CD4-positive, alpha-beta T cell treated with Interleukin-1 beta for 1 hour (primary cell): ENCODE measurements at regions not wholly inside any gene's neighbourhood (a gene's known extent, or its start where the extent isn't known, plus 50 kb on each side); places are given as distances from the start of the nearest gene placed in this dataset.
"Not testable (repeated sequence)": the region's sequence is repeated elsewhere in the genome, so short reads cannot be mapped to it uniquely, and the experiment has no call there.

Experiments
- DNase-seq, 2 donors: peaks; one replicate each; pipeline ENCODE4 v3.0.0-alpha.2; 2020 to 2022

GRCh38 chr17:13659051-13659450, 57.3 kb upstream of the HS3ST3A1 start:
- not testable (repeated sequence) for DNase-seq

DNA sequence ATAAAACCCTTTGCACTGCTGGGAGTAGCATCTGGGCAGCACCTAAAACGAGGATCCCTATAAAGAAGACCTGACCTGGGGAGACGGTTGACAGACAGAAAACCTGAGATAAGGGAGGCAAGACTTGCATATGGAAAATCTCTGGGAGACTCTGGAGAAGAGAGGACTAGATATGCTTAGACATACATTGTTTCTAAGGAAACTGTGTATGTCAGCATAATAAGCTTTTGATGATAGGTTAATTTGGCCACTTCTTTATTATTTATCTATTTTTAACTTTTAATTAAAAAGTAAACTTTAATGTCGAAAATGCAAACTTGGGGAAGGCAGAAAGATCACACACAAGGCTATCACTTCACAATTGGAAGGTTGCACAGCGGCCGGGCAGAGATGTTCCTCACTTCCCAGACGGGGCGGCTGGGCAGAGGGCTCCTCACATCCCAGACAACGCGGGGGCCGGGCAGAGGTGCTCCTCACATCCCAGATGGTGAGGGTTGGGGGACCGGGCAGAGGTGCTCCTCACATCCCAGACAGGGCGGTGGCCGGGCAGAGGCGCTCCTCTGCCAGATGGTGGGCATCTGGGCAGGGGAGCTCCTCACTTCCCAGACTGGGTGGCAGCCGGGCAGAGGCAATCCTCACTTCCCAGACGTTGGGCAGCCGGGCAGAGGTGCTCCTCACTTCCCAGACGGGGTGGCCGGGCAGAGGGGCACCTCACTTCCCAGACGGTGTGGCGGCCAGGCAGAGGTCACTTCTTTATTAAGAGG, 64.3 kb upstream of the HS3ST3A1 start:
- no peak for DNase-seq

DNA sequence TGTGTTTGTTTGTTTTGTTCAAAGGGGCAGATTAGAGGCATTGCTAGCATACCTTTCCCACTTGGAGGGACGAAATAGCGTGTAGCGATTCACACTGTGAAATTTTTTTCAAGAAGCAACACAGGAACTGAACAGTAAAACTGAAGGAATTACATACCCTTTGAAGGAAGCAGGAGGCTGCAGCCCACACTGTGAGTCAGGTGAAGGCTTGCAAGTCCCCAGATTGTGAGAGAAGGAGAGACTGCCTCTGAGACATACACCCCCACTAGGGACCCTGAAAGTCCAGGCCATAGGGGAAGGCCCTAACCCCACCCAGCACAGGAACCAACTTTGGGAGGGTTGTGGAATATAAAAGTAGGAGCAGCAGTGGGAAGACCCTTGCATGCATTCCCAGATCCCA, 69.6 kb upstream of the HS3ST3A1 start:
- no peak for DNase-seq

- DNase-seq: no peak
Observed at GRCh38 chr17:13671771-13672170, 70.0 kb upstream of the HS3ST3A1 start.

GRCh38 chr17:13678361-13678760, 76.6 kb upstream of the HS3ST3A1 start:
- no peak for DNase-seq

- no peak for DNase-seq
Observed at GRCh38 chr17:13678841-13679240, 77.1 kb upstream of the HS3ST3A1 start.

GRCh38 chr17:13688716-13689115, 87.0 kb upstream of the HS3ST3A1 start:
- DNase-seq: no peak

- DNase-seq: no peak
Observed at GRCh38 chr17:13690806-13691205, 89.1 kb upstream of the HS3ST3A1 start.

DNA sequence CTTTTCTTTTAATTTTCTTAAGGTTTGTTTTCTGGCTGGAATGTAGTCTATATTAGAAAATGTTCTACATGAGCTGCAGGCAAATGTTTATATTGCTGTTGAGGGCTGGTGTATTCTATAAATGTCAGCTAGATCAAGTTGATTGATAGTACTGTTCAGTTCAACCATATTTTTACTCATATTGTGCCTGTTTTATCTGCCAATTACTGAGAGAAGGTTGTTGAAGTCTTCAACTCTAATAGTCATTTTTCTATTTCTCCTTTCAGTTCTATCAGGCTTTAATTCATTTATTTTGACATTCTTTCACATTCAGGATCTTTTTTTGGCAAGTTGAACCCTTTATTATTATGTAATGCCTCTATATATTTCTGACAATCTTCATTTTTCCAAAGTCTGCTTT, 93.2 kb upstream of the HS3ST3A1 start:
- no peak for DNase-seq

GRCh38 chr17:13698832-13699231, 97.1 kb upstream of the HS3ST3A1 start:
- DNase-seq: peak in 1 of 2 donors; percentile 6

- DNase-seq: no peak
Observed at GRCh38 chr17:13699261-13699660, 97.5 kb upstream of the HS3ST3A1 start.

DNA sequence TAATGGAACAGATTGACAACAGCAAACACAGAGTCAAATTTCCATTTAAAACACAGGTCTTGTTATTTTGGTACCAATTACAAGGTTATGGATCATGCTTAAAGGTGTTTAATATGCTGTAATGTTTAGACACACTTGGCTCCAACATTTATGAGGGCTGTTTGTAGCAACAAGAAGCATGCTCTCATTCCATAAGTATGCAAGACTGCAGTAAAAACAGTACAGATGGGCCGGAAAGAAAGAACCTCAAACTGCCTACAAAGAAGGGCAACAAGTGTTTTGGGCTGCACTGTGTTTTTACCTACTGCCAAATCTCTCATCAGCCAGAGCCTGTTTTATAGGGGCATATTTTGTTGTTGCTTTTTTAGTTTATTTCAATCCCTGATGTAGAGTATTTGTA, 100.5 kb upstream of the HS3ST3A1 start:
- no peak for DNase-seq

GRCh38 chr17:13704333-13704732, 102.6 kb upstream of the HS3ST3A1 start:
- DNase-seq: no peak

GRCh38 chr17:13705221-13705620, 103.5 kb upstream of the HS3ST3A1 start:
- DNase-seq: no peak

DNA sequence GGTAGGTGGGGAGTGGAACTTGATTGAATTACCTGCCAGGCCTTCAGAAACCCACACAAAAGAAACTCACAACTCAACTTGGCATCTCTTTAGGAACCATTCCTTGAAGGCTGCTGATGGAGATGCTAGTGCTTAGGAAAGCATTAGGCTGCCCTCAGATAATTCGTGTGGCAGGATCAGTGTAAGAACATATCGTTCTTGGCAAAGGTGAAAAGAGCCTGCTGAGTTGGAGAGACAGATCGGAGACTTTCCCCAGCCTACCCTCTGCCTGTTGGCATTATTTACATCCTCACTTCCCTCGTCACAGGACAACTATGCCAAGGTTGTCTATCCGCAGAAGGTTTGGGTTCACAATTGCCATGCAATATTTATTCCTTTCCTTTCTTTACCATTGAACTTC, 120.0 kb upstream of the HS3ST3A1 start:
- DNase-seq: no peak

GRCh38 chr17:13725288-13725990, 123.7 kb upstream of the HS3ST3A1 start:
- DNase-seq: no peak

GRCh38 chr17:13727441-13728171, 125.9 kb upstream of the HS3ST3A1 start:
- DNase-seq: no peak

DNA sequence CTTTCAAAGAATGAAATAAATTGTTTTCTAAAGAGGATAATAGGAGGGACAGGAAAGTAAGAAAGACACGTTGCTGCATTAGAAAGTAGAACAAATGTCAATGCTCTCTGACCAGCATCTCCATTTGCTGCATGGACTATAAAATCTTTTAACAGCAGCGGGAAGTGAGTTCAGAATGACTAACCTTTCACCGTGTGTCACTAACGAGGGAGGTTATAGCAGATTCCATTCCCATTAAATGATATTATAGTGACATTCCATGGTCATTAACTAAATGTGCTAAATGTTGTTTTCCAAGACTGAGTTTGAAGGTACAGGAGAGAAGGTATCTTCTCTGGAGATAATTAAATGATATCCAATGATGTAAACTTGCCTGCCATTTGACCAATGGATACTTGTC, 127.1 kb upstream of the HS3ST3A1 start:
- no peak for DNase-seq

GRCh38 chr17:13729466-13730134, 127.9 kb upstream of the HS3ST3A1 start:
- DNase-seq: no peak

DNA sequence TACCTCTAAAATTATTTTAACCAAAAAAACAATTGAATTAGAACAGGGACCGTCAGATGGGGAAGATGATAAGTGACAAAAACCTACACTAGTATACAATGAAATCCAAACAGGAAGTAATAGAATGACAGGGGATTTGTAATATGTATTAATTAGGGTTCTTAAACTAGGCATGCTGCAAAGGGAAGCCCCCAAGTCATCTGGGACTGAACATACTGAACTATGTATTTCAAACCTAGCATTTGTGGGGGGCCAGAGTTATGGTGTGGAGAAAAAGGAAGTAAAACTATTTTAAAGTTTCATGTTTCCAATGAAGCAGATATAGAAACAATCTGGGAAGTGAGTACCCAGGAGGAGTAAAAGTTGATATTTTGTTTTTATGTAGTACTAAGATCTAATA, 133.2 kb upstream of the HS3ST3A1 start:
- DNase-seq: no peak

- no peak for DNase-seq
Observed at GRCh38 chr17:13735444-13735843, 133.7 kb upstream of the HS3ST3A1 start.

DNA sequence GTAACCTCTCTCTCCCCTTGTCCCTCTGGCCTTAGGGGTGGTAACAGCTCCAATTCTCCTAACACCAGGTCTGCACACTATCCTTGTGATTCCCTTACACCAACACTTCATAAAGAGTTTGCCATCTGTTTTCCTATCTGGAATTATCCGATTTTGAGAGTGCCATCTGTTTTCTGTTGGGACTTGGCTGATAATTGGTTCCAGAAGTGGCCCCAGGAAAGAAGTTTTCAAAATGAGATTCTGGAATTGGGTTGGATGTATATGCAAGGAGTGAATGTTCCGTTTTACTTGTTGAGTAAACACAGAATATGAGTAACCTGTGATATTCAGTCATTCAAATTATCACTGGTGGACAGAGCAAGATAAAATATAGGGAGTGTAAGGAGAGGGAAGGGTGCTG, 134.1 kb upstream of the HS3ST3A1 start:
- no peak for DNase-seq

DNA sequence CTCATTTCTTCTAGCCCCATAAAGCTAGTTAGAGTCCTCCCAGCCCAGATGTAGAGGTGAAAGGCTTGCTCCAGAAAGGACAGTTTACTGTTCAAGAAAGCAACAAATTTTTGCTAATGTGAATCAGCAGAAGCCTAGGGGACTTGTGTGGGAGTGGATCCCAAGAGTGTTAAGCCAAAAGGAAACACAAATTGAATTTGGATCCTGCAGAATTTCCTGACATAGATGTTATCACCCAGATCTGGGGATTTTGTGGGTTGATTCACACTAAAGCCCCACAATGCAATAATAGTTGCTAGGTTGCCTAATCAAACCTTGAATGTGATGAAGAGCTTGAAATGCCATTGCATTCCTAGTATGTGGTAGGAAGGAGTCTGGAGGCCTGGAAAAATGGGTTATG, 135.2 kb upstream of the HS3ST3A1 start:
- no peak for DNase-seq
